CD4-positive, alpha-beta T cell treated with Interleukin-10 for 1 hour (primary cell): ENCODE measurements at regions not wholly inside any gene's neighbourhood (a gene's known extent, or its start where the extent isn't known, plus 50 kb on each side); places are given as distances from the start of the nearest gene placed in this dataset.
"Not testable (repeated sequence)": the region's sequence is repeated elsewhere in the genome, so short reads cannot be mapped to it uniquely, and the experiment has no call there.

Experiments used
- DNase-seq: peaks from one replicate; pipeline ENCODE4 v3.0.0-alpha.2; 2020

GRCh38 chr5:116709082-116709481 lies 134.5 kb upstream of the SEMA6A start:
- no peak for DNase-seq

- not testable (repeated sequence) for DNase-seq
Observed at GRCh38 chr5:116705121-116705519, 130.5 kb upstream of the SEMA6A start.

GRCh38 chr5:116703941-116704340 lies 129.3 kb upstream of the SEMA6A start:
- DNase-seq: no peak

GRCh38 chr5:116703328-116703727 lies 128.7 kb upstream of the SEMA6A start:
- no peak for DNase-seq

- no peak for DNase-seq
Observed at GRCh38 chr5:116702776-116703175, 128.2 kb upstream of the SEMA6A start.

- DNase-seq: no peak
Observed at GRCh38 chr5:116699332-116699731, 124.7 kb upstream of the SEMA6A start.

- DNase-seq: no peak
Observed at GRCh38 chr5:116696366-116696765, 121.7 kb upstream of the SEMA6A start.

- no peak for DNase-seq
Observed at GRCh38 chr5:116695681-116696080, 121.1 kb upstream of the SEMA6A start.

GRCh38 chr5:116686438-116686837 lies 111.8 kb upstream of the SEMA6A start:
- DNase-seq: no peak

GRCh38 chr5:116685931-116686330 lies 111.3 kb upstream of the SEMA6A start:
- DNase-seq: no peak

- DNase-seq: no peak
Observed at GRCh38 chr5:116685069-116685468, 110.4 kb upstream of the SEMA6A start.

GRCh38 chr5:116681334-116682013 lies 106.9 kb upstream of the SEMA6A start:
- no peak for DNase-seq

- DNase-seq: no peak
Observed at GRCh38 chr5:116675626-116675910, 100.9 kb upstream of the SEMA6A start.

GRCh38 chr5:116674881-116675625 lies 100.4 kb upstream of the SEMA6A start:
- no peak for DNase-seq

- DNase-seq: no peak
Observed at GRCh38 chr5:116673453-116673852, 98.8 kb upstream of the SEMA6A start.

GRCh38 chr5:116672203-116672602 lies 97.6 kb upstream of the SEMA6A start:
- no peak for DNase-seq

- DNase-seq: no peak
Observed at GRCh38 chr5:116671211-116671736, 96.7 kb upstream of the SEMA6A start.

- no peak for DNase-seq
Observed at GRCh38 chr5:116669261-116670031, 94.8 kb upstream of the SEMA6A start.

GRCh38 chr5:116668390-116668789 lies 93.8 kb upstream of the SEMA6A start:
- no peak for DNase-seq

GRCh38 chr5:116666901-116667300 lies 92.3 kb upstream of the SEMA6A start:
- DNase-seq: no peak

GRCh38 chr5:116664988-116665387 lies 90.4 kb upstream of the SEMA6A start:
- DNase-seq: no peak

- no peak for DNase-seq
Observed at GRCh38 chr5:116663081-116663480, 88.5 kb upstream of the SEMA6A start.

GRCh38 chr5:116661419-116661818 lies 86.8 kb upstream of the SEMA6A start:
- no peak for DNase-seq

GRCh38 chr5:116660929-116661328 lies 86.3 kb upstream of the SEMA6A start:
- DNase-seq: no peak
